ENCODE measurements at regions not wholly inside any gene's neighbourhood (a gene's known extent, or its start where the extent isn't known, plus 50 kb on each side); places are given as distances from the start of the nearest gene placed in this dataset.

DNA sequence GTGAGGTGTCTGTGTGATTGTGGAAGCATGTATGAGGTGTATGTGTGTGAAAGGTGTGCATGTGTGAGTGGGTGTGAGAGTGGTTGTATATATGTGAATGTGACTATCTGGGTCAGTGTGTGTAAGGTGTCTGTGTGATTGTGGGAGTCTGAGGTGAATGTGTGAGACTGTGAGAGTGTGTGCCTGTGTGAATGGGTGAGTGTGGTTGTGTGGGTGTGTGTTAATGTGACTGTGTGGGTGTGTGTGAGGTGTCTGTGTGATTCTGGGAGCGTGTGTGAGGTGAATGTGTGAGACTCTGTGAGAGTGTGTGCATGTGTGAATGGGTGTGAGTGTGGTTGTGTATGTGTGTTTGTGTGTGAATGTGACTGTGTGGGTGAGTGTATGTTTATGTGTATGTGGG, 385.1 kb downstream of the TCERG1L start:
- no peaks in the 10 kb centered on the region for H3K27me3 ChIP-seq
- H3K4me3 ChIP-seq: no peak overlapping the region
- H3K9me3 ChIP-seq (ENCODE audit: low read depth): no peaks in the 10 kb centered on the region
- TF ChIP-seq, protein P1, sequence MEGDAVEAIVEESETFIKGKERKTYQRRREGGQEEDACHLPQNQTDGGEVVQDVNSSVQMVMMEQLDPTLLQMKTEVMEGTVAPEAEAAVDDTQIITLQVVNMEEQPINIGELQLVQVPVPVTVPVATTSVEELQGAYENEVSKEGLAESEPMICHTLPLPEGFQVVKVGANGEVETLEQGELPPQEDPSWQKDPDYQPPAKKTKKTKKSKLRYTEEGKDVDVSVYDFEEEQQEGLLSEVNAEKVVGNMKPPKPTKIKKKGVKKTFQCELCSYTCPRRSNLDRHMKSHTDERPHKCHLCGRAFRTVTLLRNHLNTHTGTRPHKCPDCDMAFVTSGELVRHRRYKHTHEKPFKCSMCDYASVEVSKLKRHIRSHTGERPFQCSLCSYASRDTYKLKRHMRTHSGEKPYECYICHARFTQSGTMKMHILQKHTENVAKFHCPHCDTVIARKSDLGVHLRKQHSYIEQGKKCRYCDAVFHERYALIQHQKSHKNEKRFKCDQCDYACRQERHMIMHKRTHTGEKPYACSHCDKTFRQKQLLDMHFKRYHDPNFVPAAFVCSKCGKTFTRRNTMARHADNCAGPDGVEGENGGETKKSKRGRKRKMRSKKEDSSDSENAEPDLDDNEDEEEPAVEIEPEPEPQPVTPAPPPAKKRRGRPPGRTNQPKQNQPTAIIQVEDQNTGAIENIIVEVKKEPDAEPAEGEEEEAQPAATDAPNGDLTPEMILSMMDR (IDR thresholded peaks at IDR 0.05; ENCODE audit: low read depth, low read length): no peak
- no peak for DNase-seq (ENCODE audit: low read depth in 1 of 2, low spot score in 1 of 2)
- no peaks in the 10 kb centered on the region for H3K4me1 ChIP-seq (ENCODE audit: low read depth)
- no peak overlapping the region for H3K27ac ChIP-seq
- no peaks in the 10 kb centered on the region for H3K36me3 ChIP-seq

DNA sequence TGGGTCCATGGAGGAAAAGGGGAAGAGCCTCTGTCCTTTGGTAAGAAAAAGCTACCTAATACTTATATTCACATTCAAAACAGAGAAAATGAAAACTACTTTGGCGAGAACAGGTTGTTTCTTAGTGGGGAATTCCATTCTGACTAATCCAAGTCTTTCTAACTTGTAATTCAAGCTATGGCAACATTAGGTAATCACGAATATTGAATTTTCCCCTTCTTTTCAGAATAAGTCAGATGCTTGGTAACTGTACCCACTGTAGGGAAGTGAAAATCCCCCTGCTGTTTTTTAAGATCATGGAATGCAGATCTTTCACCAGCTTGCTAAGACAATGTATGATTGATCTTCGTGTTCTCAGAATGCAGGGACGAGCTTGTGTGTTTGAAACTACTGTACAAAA, 384.4 kb downstream of the TCERG1L start:
- H3K4me1 ChIP-seq (ENCODE audit: low read depth): no peaks in the 10 kb centered on the region
- no peak overlapping the region for H3K4me3 ChIP-seq
- no peak for DNase-seq (ENCODE audit: low read depth in 1 of 2, low spot score in 1 of 2)

DNA sequence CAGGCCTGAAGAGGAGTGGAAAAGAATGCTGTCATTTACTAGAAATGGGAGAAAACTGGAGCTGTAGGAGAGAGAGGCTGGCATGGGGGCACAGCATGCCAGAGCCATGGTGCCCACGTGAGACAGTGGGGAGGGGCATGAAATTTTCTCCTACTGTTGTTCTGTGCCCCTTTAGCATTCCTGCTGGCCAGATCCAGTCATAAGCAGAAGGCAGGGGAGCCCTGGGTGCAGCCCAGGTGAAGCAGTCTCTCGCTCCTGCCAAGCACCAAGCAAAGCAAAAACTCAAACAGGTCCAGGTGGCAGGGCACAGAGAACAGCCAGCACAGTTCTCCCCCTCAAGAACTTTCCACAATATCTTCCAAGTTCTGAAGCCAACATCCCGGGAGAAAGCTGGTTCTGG, 383.2 kb downstream of the TCERG1L start:
- no peaks in the 10 kb centered on the region for H3K36me3 ChIP-seq
- DNase-seq (ENCODE audit: low read depth in 1 of 2, low spot score in 1 of 2): no peak

More for the DNA sequence above, 384.4 kb downstream of the TCERG1L start:
- TF ChIP-seq, protein P1 (IDR thresholded peaks at IDR 0.05; ENCODE audit: low read depth, low read length): no peak
- Histone ChIP-seq H3K9me3 (ENCODE audit: low read depth) (no peaks in the 10 kb centered on the region), H3K27ac (no peak overlapping the region), H3K27me3 (no peaks in the 10 kb centered on the region), H3K36me3 (no peaks in the 10 kb centered on the region)

DNA sequence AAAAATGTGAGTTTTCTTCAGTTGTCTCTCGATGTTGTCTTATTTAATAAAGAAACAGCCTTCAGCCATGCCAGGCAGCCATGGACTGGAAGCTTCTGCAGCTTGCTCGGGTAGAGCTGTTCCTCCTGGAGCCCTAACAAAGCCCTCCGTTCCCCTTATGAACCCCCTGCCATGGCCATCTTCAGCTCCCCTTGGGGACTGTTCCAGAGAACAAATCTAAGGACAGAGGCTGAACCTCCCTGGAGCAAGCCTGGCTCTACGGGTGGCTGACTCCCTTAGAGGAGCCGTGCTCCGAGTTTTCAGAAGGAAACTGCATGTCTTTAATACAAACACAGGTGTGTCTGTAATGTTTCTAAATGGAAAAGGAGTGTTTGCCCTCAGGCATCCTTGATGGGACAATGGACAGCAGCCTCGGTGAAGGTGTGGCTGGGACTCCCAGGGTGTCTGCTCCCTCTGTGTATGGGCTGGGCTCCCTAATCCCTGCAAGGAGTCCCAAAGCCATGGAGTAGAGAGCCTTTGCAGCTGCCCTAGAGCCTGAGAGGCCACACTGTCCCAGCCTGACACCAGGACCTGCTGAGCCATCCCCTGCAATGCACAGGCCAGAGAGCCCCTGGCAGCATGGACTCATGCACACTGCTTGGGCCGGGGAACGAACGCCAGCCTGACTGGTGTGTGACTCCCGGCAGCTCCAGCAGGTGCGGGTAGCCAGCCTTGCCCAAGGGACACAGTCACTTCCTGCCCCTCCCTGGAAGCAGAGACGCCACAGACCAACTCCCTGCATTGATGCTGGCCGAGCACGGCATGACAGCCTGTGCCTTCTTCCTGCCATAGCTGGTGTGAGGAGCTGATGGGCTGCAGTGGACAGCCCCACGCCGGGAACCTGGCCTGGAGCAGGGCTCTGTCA, 381.8 kb downstream of the TCERG1L start:
- no peak overlapping the region for H3K27ac ChIP-seq
- H3K36me3 ChIP-seq: no peaks in the 10 kb centered on the region
- no peaks in the 10 kb centered on the region for H3K27me3 ChIP-seq
- no peaks in the 10 kb centered on the region for H3K9me3 ChIP-seq (ENCODE audit: low read depth)
- no peak overlapping the region for H3K4me3 ChIP-seq
- DNase-seq (ENCODE audit: low read depth in 1 of 2, low spot score in 1 of 2): no peak
- no peaks in the 10 kb centered on the region for H3K4me1 ChIP-seq (ENCODE audit: low read depth)
- TF ChIP-seq, protein P1 (IDR thresholded peaks at IDR 0.05; ENCODE audit: low read depth, low read length): no peak

More for the DNA sequence above, 383.2 kb downstream of the TCERG1L start:
- no peaks in the 10 kb centered on the region for H3K9me3 ChIP-seq (ENCODE audit: low read depth)
- no peaks in the 10 kb centered on the region for H3K4me1 ChIP-seq (ENCODE audit: low read depth)
- TF ChIP-seq, protein P1 (IDR thresholded peaks at IDR 0.05; ENCODE audit: low read depth, low read length): no peak
- H3K27me3 ChIP-seq: no peaks in the 10 kb centered on the region
- H3K27ac ChIP-seq: no peak overlapping the region
- H3K4me3 ChIP-seq: no peak overlapping the region

DNA sequence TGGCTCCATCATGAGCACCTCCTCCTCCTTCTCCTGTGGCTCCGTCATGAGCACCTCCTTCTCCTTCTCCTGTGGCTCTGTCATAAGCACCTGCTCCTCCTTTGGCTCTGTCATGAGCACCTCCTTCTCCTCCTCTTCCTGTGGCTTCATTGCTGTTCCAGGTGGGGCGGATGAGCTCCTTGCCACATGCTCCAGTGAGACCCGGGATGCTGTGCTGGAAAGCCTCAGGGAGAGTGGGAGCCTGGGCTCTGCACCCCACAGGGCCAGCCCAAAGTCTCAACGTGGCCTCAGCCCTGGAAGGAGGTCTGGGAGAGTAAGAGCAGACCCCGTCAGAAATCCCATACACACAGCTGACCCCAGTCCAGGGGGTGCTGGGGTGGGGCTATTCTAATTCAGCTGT, 380.7 kb downstream of the TCERG1L start:
- H3K36me3 ChIP-seq: no peaks in the 10 kb centered on the region
- H3K27me3 ChIP-seq: no peaks in the 10 kb centered on the region
- no peak overlapping the region for H3K27ac ChIP-seq
- TF ChIP-seq, protein P1 (IDR thresholded peaks at IDR 0.05; ENCODE audit: low read depth, low read length): no peak
- no peak overlapping the region for H3K4me3 ChIP-seq
- no peaks in the 10 kb centered on the region for H3K9me3 ChIP-seq (ENCODE audit: low read depth)
- DNase-seq (ENCODE audit: low read depth in 1 of 2, low spot score in 1 of 2): no peak
- H3K4me1 ChIP-seq (ENCODE audit: low read depth): no peaks in the 10 kb centered on the region
